Neural progenitor cell (in vitro differentiated cells): ENCODE measurements at regions not wholly inside any gene's neighbourhood (a gene's known extent, or its start where the extent isn't known, plus 50 kb on each side); places are given as distances from the start of the nearest gene placed in this dataset.

ENCODE experiments used
- DNase-seq: peaks from one replicate; pipeline ENCODE4 v3.0.0-alpha.2; 2016; ENCODE audit warnings: low spot score
- H2AFZ ChIP-seq: fragments of 200-600 bp; sonication (generic); replicated peaks from 2 replicates; pipeline ENCODE4 v1.6.1; 2016; ENCODE audit warnings: antibody characterized with exemption
- H3F3A ChIP-seq: fragments of 200-600 bp; sonication (generic); 2 replicates; pipeline ENCODE4 v1.6.1; 2016; ENCODE audit warnings: antibody characterized with exemption, low read depth
- H3K27ac ChIP-seq: fragments of 200-600 bp; sonication (generic); 2 replicates; pipeline ENCODE4 v1.5.1; 2016; ENCODE audit warnings: mild to moderate bottlenecking
- H3K27me3 ChIP-seq: fragments of 200-600 bp; sonication (generic); 2 replicates; pipeline ENCODE4 v1.6.1; 2016; ENCODE audit warnings: mild to moderate bottlenecking, moderate library complexity
- H3K36me3 ChIP-seq: fragments of 200-600 bp; sonication (generic); 2 replicates; pipeline ENCODE4 v1.5.1; 2016
- H3K4me1 ChIP-seq: fragments of 200-600 bp; sonication (generic); 2 replicates; pipeline ENCODE4 v1.6.1; 2016; ENCODE audit warnings: mixed run types
- H3K4me2 ChIP-seq: fragments of 200-600 bp; sonication (generic); 2 replicates; pipeline ENCODE4 v1.6.1; 2016
- H3K4me3 ChIP-seq: fragments of 200-600 bp; sonication (generic); 2 replicates; pipeline ENCODE4 v1.5.1; 2016
- H3K79me2 ChIP-seq: fragments of 200-600 bp; sonication (generic); 2 replicates; pipeline ENCODE4 v1.6.1; 2016; ENCODE audit warnings: low read depth
- H3K9ac ChIP-seq: fragments of 200-600 bp; sonication (generic); 2 replicates; pipeline ENCODE4 v1.6.1; 2016
- H3K9me3 ChIP-seq: fragments of 200-600 bp; sonication (generic); 2 replicates; pipeline ENCODE4 v1.5.1; 2016; ENCODE audit warnings: low read depth
- H4K20me1 ChIP-seq: fragments of 200-600 bp; sonication (generic); 2 replicates; pipeline ENCODE4 v1.6.1; 2016; ENCODE audit warnings: low read depth
- H3K27ac Mint-ChIP-seq: 3 replicates; pipeline ENCODE4 v1.8.0; 2021; ENCODE audit warnings: mixed read lengths
- H3K27me3 Mint-ChIP-seq: 2 replicates; pipeline ENCODE4 v1.8.0; 2022; ENCODE audit warnings: low read depth, mild to moderate bottlenecking, inconsistent platforms, moderate library complexity, mixed read lengths; ENCODE audit not compliant: insufficient read depth
- H3K36me3 Mint-ChIP-seq: 3 replicates; pipeline ENCODE4 v1.8.0; 2021; ENCODE audit warnings: mixed read lengths
- H3K4me1 Mint-ChIP-seq: 3 replicates; pipeline ENCODE4 v1.8.0; 2021; ENCODE audit warnings: mixed read lengths
- H3K4me3 Mint-ChIP-seq: 3 replicates; pipeline ENCODE4 v1.8.0; 2021; ENCODE audit warnings: mild to moderate bottlenecking, moderate library complexity, mixed read lengths
- H3K9me3 Mint-ChIP-seq: 3 replicates; pipeline ENCODE4 v1.8.0; 2020; ENCODE audit warnings: mixed read lengths
- CTCF ChIP-seq: fragments of 200-600 bp; sonication (generic); IDR thresholded peaks from 2 replicates; pipeline ENCODE4 v1.5.1; 2017; ENCODE audit warnings: antibody characterized with exemption, mild to moderate bottlenecking
- EZH2 ChIP-seq: fragments of 200-600 bp; sonication (generic); IDR thresholded peaks from 2 replicates; pipeline ENCODE4 v1.6.1; 2017; ENCODE audit warnings: antibody characterized with exemption, mild to moderate bottlenecking, moderate library complexity
- EZH2phosphoT487 ChIP-seq: fragments of 200-600 bp; sonication (generic); IDR thresholded peaks from 2 replicates; pipeline ENCODE4 v1.6.1; 2017; ENCODE audit warnings: antibody characterized with exemption

GRCh38 chr4:100954046-100954445, 393.3 kb downstream of the PPP3CA start:
- TF ChIP-seq EZH2phosphoT487 = no peak
- no peak for TF ChIP-seq CTCF
- TF ChIP-seq EZH2 = no peak
- H3K4me3 Mint-ChIP-seq = no peak overlapping the region
- H3K4me1 Mint-ChIP-seq = no peaks in the 10 kb centered on the region
- Histone ChIP-seq H4K20me1 (no peaks in the 10 kb centered on the region), H3K36me3 (no peaks in the 10 kb centered on the region), H3F3A (no peaks in the 10 kb centered on the region), H3K9ac (no peak overlapping the region), H3K9me3 (no peaks in the 10 kb centered on the region), H3K27me3 (no peaks in the 10 kb centered on the region), H2AFZ (no peak overlapping the region), H3K4me2 (no peak overlapping the region), H3K79me2 (no peaks in the 10 kb centered on the region), H3K27ac (no peak overlapping the region), H3K4me1 (no peaks in the 10 kb centered on the region), H3K4me3 (no peak overlapping the region)
- H3K27ac Mint-ChIP-seq = no peak overlapping the region
- DNase-seq = no peak
- peaks cover 2% of the 10 kb centered on the region for H3K27me3 Mint-ChIP-seq
- H3K9me3 Mint-ChIP-seq = no peaks in the 10 kb centered on the region
- H3K36me3 Mint-ChIP-seq = no peaks in the 10 kb centered on the region

DNA sequence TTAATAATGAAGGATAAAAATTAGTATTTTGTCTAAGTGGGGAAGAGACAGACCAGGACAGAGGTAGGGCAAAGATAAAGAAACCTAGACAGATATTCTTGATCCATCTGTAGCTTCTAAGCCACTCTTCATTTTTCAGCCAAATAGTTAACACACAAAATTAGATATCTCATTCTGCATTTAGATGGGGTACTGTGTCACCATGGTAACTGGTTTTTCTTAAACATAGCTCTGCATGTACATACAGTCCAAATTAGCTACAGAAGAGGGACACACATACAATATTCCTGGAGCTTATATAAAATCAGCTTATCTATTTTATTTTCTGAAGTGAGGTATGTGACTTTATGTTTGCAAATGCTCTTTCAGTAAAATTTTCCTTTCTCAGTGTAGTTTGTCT, 393.7 kb downstream of the PPP3CA start:
- no peaks in the 10 kb centered on the region for H3K27me3 ChIP-seq
- no peaks in the 10 kb centered on the region for H3K4me1 Mint-ChIP-seq
- no peak for TF ChIP-seq EZH2phosphoT487
- TF ChIP-seq EZH2 = no peak
- no peak for TF ChIP-seq CTCF
- no peak overlapping the region for H3K9ac ChIP-seq
- no peak overlapping the region for H2AFZ ChIP-seq
- no peak overlapping the region for H3K27ac ChIP-seq
- H3K9me3 Mint-ChIP-seq = no peaks in the 10 kb centered on the region
- peaks cover 2% of the 10 kb centered on the region for H3K27me3 Mint-ChIP-seq
- no peaks in the 10 kb centered on the region for H3K36me3 Mint-ChIP-seq
- no peak overlapping the region for H3K4me3 ChIP-seq
- H3K9me3 ChIP-seq = no peaks in the 10 kb centered on the region
- no peak for DNase-seq
- no peak overlapping the region for H3K4me3 Mint-ChIP-seq
- H3K36me3 ChIP-seq = no peaks in the 10 kb centered on the region
- no peaks in the 10 kb centered on the region for H3F3A ChIP-seq
- H3K4me2 ChIP-seq = no peak overlapping the region
- H3K79me2 ChIP-seq = no peaks in the 10 kb centered on the region
- H3K27ac Mint-ChIP-seq = no peak overlapping the region
- no peaks in the 10 kb centered on the region for H3K4me1 ChIP-seq
- no peaks in the 10 kb centered on the region for H4K20me1 ChIP-seq

GRCh38 chr4:100952590-100952989, 394.7 kb downstream of the PPP3CA start:
- no peaks in the 10 kb centered on the region for H3K9me3 Mint-ChIP-seq

More at GRCh38 chr4:100952590-100952989, 394.7 kb downstream of the PPP3CA start:
- no peaks in the 10 kb centered on the region for H3K36me3 ChIP-seq
- no peak overlapping the region for H3K4me3 ChIP-seq
- no peaks in the 10 kb centered on the region for H3K9me3 ChIP-seq
- no peaks in the 10 kb centered on the region for H3K27me3 ChIP-seq
- no peaks in the 10 kb centered on the region for H4K20me1 ChIP-seq
- Mint-ChIP-seq H3K27me3 (peaks cover 5% of the 10 kb centered on the region), H3K36me3 (no peaks in the 10 kb centered on the region), H3K4me3 (no peak overlapping the region), H3K27ac (no peak overlapping the region), H3K4me1 (no peaks in the 10 kb centered on the region)
- no peak overlapping the region for H3K4me2 ChIP-seq
- H3F3A ChIP-seq = no peaks in the 10 kb centered on the region
- no peak overlapping the region for H3K9ac ChIP-seq
- H3K27ac ChIP-seq = no peak overlapping the region
- H3K4me1 ChIP-seq = no peaks in the 10 kb centered on the region
- H2AFZ ChIP-seq = no peak overlapping the region
- no peak for DNase-seq
- no peak for TF ChIP-seq CTCF
- no peak for TF ChIP-seq EZH2phosphoT487
- no peak for TF ChIP-seq EZH2
- H3K79me2 ChIP-seq = no peaks in the 10 kb centered on the region
